Muscle of leg (tissue), 3 donors: ENCODE measurements at regions not wholly inside any gene's neighbourhood (a gene's known extent, or its start where the extent isn't known, plus 50 kb on each side); places are given as distances from the start of the nearest gene placed in this dataset.

Source experiments
- DNase-seq: peaks from one replicate; pipeline ENCODE4 v3.0.0; 2013
- H3K27ac ChIP-seq: one replicate; pipeline ENCODE4 v1.5.1; 2013; ENCODE audit warnings: mild to moderate bottlenecking, low read length, control low read depth
- H3K27me3 ChIP-seq: one replicate; pipeline ENCODE4 v1.6.1; 2013; ENCODE audit warnings: low read length; ENCODE audit not compliant: control insufficient read depth, insufficient read depth
- H3K36me3 ChIP-seq: one replicate; pipeline ENCODE4 v1.6.1; 2013; ENCODE audit warnings: low read length; ENCODE audit not compliant: control insufficient read depth, insufficient read depth
- H3K4me1 ChIP-seq: one replicate; pipeline ENCODE4 v1.6.1; 2013; ENCODE audit warnings: low read length; ENCODE audit not compliant: control insufficient read depth, insufficient read depth
- H3K4me3 ChIP-seq: one replicate; pipeline ENCODE4 v1.5.1; 2013; ENCODE audit warnings: low read length, control low read depth
- H3K9me3 ChIP-seq: replicated peaks from 2 replicates; pipeline ENCODE4 v1.6.1; 2013; ENCODE audit warnings: low read depth, low read length; ENCODE audit not compliant: control insufficient read depth
- WGBS: methylation state at CpG from one replicate; pipeline ENCODE4 v1.1.5; 2013; ENCODE audit warnings: missing lambda C conversion rate; ENCODE audit not compliant: insufficient coverage; 5-methylcytosine and 5-hydroxymethylcytosine counted together

- H3K36me3 ChIP-seq = no peaks in the 10 kb centered on the region
- H3K4me3 ChIP-seq = no peak overlapping the region
- no peak for DNase-seq
- no peaks in the 10 kb centered on the region for H3K27me3 ChIP-seq
- no peak overlapping the region for H3K27ac ChIP-seq
- no peaks in the 10 kb centered on the region for H3K9me3 ChIP-seq
- WGBS = 90% methylated on average over 3 of the region's 5 CpGs
- H3K4me1 ChIP-seq = no peaks in the 10 kb centered on the region
Measured at GRCh38 chr11:106415510-106415909, 338.0 kb downstream of the AASDHPPT start.

DNA sequence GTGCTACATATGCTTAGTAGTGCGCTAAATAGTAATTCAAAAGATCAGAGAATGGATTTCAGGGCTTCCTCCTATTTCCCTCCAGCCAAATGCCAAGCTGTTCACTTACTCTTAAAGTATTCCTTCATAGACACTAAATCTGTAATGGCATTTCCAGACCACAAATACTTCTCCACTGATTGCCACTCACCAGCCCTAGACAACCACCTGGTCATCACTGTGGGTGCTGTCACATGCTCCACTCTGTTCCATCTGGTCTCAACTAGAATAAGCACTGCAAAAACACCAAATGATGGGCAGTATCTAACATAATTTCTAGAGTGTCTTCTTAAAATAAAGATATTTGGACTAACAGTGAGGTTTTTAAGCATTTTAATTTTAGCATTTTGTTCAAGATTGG lies 341.3 kb downstream of the AASDHPPT start:
- H3K4me1 ChIP-seq = no peaks in the 10 kb centered on the region
- H3K4me3 ChIP-seq = no peak overlapping the region
- no peaks in the 10 kb centered on the region for H3K36me3 ChIP-seq
- H3K27me3 ChIP-seq = no peaks in the 10 kb centered on the region
- H3K9me3 ChIP-seq = no peaks in the 10 kb centered on the region
- no CpG with 5 or more reads among the region's 1 CpG for WGBS
- no peak for DNase-seq
- no peak overlapping the region for H3K27ac ChIP-seq

DNA sequence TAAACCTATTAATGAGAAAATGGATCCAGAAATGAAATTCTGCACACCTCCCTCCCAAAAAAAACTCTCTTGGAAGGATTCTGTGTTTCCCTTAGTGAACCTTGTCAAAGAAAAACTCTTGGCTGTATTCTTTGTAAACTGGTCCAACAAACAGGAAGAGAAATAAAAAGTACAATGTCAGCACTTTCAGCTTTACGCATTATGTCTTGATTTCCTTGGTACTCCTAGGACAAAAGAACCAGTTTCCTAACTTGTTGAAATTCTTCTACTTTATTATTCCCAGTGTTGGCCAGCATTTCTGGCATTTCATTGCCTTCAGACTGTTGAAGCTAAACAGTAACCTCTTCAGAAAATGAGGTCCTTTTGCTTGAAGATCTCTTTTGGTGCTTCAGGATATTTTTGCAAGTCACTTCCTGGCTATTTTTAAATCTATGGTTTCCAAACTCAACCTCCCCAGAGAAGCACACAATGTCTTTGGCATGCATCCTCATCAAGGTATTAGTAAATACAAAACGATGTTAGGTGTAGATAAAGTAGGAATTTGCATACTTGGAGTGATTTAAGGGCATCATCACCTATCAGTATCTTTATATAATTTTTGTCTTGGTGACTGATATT lies 342.7 kb downstream of the AASDHPPT start:
- peak; percentile 36 for DNase-seq

DNA sequence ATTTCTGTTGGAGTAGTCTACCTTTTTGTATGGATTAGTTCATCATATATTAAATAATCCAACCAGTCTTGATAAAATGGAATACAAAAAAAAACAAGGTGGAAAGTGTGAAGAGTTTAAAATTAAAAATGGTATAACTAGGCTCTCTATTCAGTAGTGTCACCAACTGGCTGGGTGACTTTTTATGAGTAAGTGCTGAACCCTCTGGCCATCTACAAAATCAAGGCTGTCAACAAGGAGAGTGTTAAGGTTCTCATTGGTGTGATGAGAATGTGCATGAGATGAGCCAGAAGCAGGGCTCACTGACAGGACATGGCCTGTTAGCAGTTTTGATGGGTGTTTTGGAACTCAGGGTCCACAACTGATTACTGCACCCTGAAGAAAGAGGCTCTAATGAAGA lies 343.2 kb downstream of the AASDHPPT start:
- no peaks in the 10 kb centered on the region for H3K9me3 ChIP-seq
- DNase-seq = no peak
- no peak overlapping the region for H3K27ac ChIP-seq
- no peaks in the 10 kb centered on the region for H3K27me3 ChIP-seq
- H3K4me3 ChIP-seq = no peak overlapping the region
- no peaks in the 10 kb centered on the region for H3K4me1 ChIP-seq
- H3K36me3 ChIP-seq = no peaks in the 10 kb centered on the region

More for the DNA sequence above, 342.7 kb downstream of the AASDHPPT start:
- no peaks in the 10 kb centered on the region for H3K36me3 ChIP-seq
- no peaks in the 10 kb centered on the region for H3K4me1 ChIP-seq
- no peaks in the 10 kb centered on the region for H3K27me3 ChIP-seq
- no peak overlapping the region for H3K27ac ChIP-seq
- H3K9me3 ChIP-seq = no peaks in the 10 kb centered on the region
- H3K4me3 ChIP-seq = no peak overlapping the region
- no CpG with 5 or more reads among the region's 2 CpGs for WGBS

- no peak for DNase-seq
- Histone ChIP-seq H3K36me3 (no peaks in the 10 kb centered on the region), H3K27me3 (no peaks in the 10 kb centered on the region), H3K4me3 (no peak overlapping the region), H3K9me3 (no peaks in the 10 kb centered on the region), H3K27ac (no peak overlapping the region), H3K4me1 (no peaks in the 10 kb centered on the region)
- WGBS = no CpG with 5 or more reads among the region's 1 CpG
Measured at GRCh38 chr11:106421676-106422292, 344.3 kb downstream of the AASDHPPT start.

GRCh38 chr11:106422583-106422982 lies 345.1 kb downstream of the AASDHPPT start:
- no CpG with 5 or more reads among the region's 3 CpGs for WGBS
- Histone ChIP-seq H3K27me3 (no peaks in the 10 kb centered on the region), H3K4me3 (no peak overlapping the region), H3K9me3 (no peaks in the 10 kb centered on the region), H3K4me1 (no peaks in the 10 kb centered on the region), H3K36me3 (no peaks in the 10 kb centered on the region), H3K27ac (no peak overlapping the region)
- DNase-seq = no peak

GRCh38 chr11:106424111-106424510 lies 346.6 kb downstream of the AASDHPPT start:
- DNase-seq = peak; percentile 12
- Histone ChIP-seq H3K4me1 (no peaks in the 10 kb centered on the region), H3K36me3 (no peaks in the 10 kb centered on the region), H3K27me3 (no peaks in the 10 kb centered on the region), H3K27ac (no peak overlapping the region), H3K9me3 (no peaks in the 10 kb centered on the region), H3K4me3 (no peak overlapping the region)
- WGBS = 37% methylated on average over 2 of the region's 3 CpGs

- no peaks in the 10 kb centered on the region for H3K9me3 ChIP-seq
- H3K27me3 ChIP-seq = no peaks in the 10 kb centered on the region
- no peak overlapping the region for H3K27ac ChIP-seq
- no peak overlapping the region for H3K4me3 ChIP-seq
- DNase-seq = no peak
- no peaks in the 10 kb centered on the region for H3K4me1 ChIP-seq
- no peaks in the 10 kb centered on the region for H3K36me3 ChIP-seq
- no CpG with 5 or more reads among the region's 2 CpGs for WGBS
Measured at GRCh38 chr11:106425819-106426218, 348.4 kb downstream of the AASDHPPT start.

- Histone ChIP-seq H3K4me3 (no peak overlapping the region), H3K9me3 (no peaks in the 10 kb centered on the region)
Measured at GRCh38 chr11:106426696-106427095, 349.2 kb downstream of the AASDHPPT start.

DNA sequence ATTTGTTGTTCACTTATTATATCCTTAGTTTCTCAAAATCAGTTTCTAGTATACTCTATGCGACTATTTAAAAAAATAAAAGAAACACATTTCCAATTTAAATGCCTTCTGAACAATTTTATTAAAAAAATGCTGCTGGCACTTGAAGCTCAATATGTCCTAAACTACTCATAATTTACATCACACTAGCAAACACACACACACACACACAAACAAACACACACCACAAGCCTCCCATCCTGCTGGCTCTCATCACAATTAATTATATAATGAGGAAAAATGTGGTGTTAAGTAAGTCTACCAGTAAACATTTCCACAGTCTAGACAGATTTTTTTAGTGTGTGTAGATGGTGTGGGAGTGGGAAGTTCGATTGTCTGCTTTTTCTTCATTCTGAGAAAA lies 350.3 kb downstream of the AASDHPPT start:
- no peaks in the 10 kb centered on the region for H3K27me3 ChIP-seq
- no CpG with 5 or more reads among the region's 2 CpGs for WGBS
- no peak for DNase-seq
- H3K27ac ChIP-seq = no peak overlapping the region
- H3K9me3 ChIP-seq = no peaks in the 10 kb centered on the region
- H3K4me3 ChIP-seq = no peak overlapping the region
- H3K36me3 ChIP-seq = no peaks in the 10 kb centered on the region
- no peaks in the 10 kb centered on the region for H3K4me1 ChIP-seq

More at GRCh38 chr11:106426696-106427095, 349.2 kb downstream of the AASDHPPT start:
- Histone ChIP-seq H3K4me1 (no peaks in the 10 kb centered on the region), H3K27me3 (no peaks in the 10 kb centered on the region), H3K36me3 (no peaks in the 10 kb centered on the region), H3K27ac (no peak overlapping the region)
- DNase-seq = no peak

DNA sequence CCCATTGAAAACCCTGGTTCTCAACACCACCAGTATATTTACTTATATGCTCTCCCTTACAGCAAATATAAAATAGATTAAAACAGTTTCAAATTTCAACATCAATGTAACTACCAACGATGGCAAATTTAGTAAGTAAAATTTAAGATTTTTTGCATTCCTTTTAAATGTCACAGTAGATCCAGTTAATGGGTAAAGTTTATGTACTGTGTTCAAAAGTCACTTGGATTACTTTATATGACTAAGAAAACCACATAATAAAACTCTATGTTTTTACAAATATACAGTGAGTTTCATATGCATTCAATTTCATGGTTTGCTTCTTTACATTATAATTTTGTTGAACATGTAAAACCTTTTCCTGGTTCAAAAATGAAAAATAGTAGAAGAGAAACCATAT lies 364.6 kb downstream of the AASDHPPT start:
- H3K27ac ChIP-seq = no peak overlapping the region
- H3K4me1 ChIP-seq = no peaks in the 10 kb centered on the region
- no peak overlapping the region for H3K4me3 ChIP-seq
- H3K27me3 ChIP-seq = no peaks in the 10 kb centered on the region
- DNase-seq = no peak
- WGBS = no CpG with 5 or more reads among the region's 1 CpG
- H3K36me3 ChIP-seq = no peaks in the 10 kb centered on the region
- no peaks in the 10 kb centered on the region for H3K9me3 ChIP-seq
